ENCODE measurements at regions not wholly inside any gene's neighbourhood (a gene's known extent, or its start where the extent isn't known, plus 50 kb on each side); places are given as distances from the start of the nearest gene placed in this dataset.

GRCh38 chr6:3906846-3907151 is 57.6 kb downstream of the FAM50B start:
- Histone ChIP-seq H3K9me3 (ENCODE audit: control insufficient read depth, insufficient read depth, low read depth, low read length) (no peaks in the 10 kb centered on the region), H3K36me3 (ENCODE audit: control insufficient read depth, insufficient read depth, low read length) (no peaks in the 10 kb centered on the region), H3K27me3 (ENCODE audit: control insufficient read depth, insufficient read depth, low read length) (no peaks in the 10 kb centered on the region), H3K4me3 (ENCODE audit: low read depth in 2 of 2, low read length in 2 of 2) (no peak overlapping the region), H3K4me1 (ENCODE audit: control insufficient read depth, insufficient read depth, low read length) (peaks cover 9% of the 10 kb centered on the region), H3K27ac (ENCODE audit: low read length) (no peak overlapping the region)
- TF ChIP-seq CTCF (IDR thresholded peaks at IDR 0.05) (no peak), TCF7L2 (IDR thresholded peaks at IDR 0.05; ENCODE audit: low read depth, low read length) (no peak), POLR2AphosphoS5 (IDR thresholded peaks at IDR 0.05; ENCODE audit: low read depth, low read length) (no peak), SIN3A (IDR thresholded peaks at IDR 0.05; ENCODE audit: borderline replicate concordance, insufficient read depth, low read depth, low read length) (no peak), REST (IDR thresholded peaks at IDR 0.05; ENCODE audit: insufficient read depth in 1 of 2, low read depth in 2 of 2, low read length in 1 of 2) (no peak)
- DNase-seq (ENCODE audit: low read depth, low spot score) (no peak), ATAC-seq (no peak)
- POLR2A ChIA-PET: no interaction called here
- CTCF ChIA-PET: no interaction called here
- BruUV-seq (replicated peaks): no TSS peak
- intact Hi-C loops (cut with micrococcal nuclease; ENCODE audit: unreplicated experiment) (no loop called here), in situ Hi-C loops (cut with HindIII; ENCODE audit: low pct_unique_long_range_greater_than_20kb, low sequenced_read_pairs) (no loop called here)

DNA sequence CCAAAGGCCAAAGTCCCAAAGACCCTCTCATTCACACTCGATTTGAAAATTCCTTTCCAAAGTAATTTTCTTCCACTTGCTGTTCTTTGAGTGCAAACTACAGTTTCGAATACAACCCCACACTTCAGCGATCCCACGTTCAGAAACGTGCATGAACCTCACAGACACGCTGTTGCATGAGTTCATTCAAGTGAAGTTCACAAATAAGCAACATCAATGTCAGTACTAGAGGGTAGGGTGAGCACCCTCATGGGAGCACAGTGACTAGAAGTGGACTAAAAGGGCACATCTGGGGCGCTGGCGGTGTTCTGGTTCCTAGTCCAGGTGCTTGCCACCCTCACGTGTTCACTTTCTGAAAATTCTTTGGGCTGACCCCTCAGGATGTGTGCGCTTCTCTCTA is 59.0 kb downstream of the FAM50B start:
- H3K4me1 ChIP-seq (ENCODE audit: control insufficient read depth, insufficient read depth, low read length): peaks cover 22% of the 10 kb centered on the region
- H3K27ac ChIP-seq (ENCODE audit: low read length): no peak overlapping the region
- no peaks in the 10 kb centered on the region for H3K9me3 ChIP-seq (ENCODE audit: control insufficient read depth, insufficient read depth, low read depth, low read length)
- no peaks in the 10 kb centered on the region for H3K27me3 ChIP-seq (ENCODE audit: control insufficient read depth, insufficient read depth, low read length)
- intact Hi-C loops (cut with micrococcal nuclease; ENCODE audit: unreplicated experiment) (no loop called here), in situ Hi-C loops (cut with HindIII; ENCODE audit: low pct_unique_long_range_greater_than_20kb, low sequenced_read_pairs) (no loop called here)
- no peaks in the 10 kb centered on the region for H3K36me3 ChIP-seq (ENCODE audit: control insufficient read depth, insufficient read depth, low read length)
- ChIA-PET POLR2A (no interaction called here), CTCF (no interaction called here)
- ATAC-seq (no peak), DNase-seq (ENCODE audit: low read depth, low spot score) (no peak)
- TF ChIP-seq POLR2AphosphoS5 (IDR thresholded peaks at IDR 0.05; ENCODE audit: low read depth, low read length): no peak
- no peak for TF ChIP-seq CTCF (IDR thresholded peaks at IDR 0.05)
- TF ChIP-seq SIN3A (IDR thresholded peaks at IDR 0.05; ENCODE audit: borderline replicate concordance, insufficient read depth, low read depth, low read length): no peak
- no peak for TF ChIP-seq TCF7L2 (IDR thresholded peaks at IDR 0.05; ENCODE audit: low read depth, low read length)
- no peak for TF ChIP-seq REST (IDR thresholded peaks at IDR 0.05; ENCODE audit: insufficient read depth in 1 of 2, low read depth in 2 of 2, low read length in 1 of 2)
- no peak overlapping the region for H3K4me3 ChIP-seq (ENCODE audit: low read depth in 2 of 2, low read length in 2 of 2)
- no TSS peak for BruUV-seq (replicated peaks)

Data from Panc1 (cell line).